Smooth muscle cell (in vitro differentiated cells): ENCODE measurements at regions not wholly inside any gene's neighbourhood (a gene's known extent, or its start where the extent isn't known, plus 50 kb on each side); places are given as distances from the start of the nearest gene placed in this dataset.

Experiments
- DNase-seq: peaks from one replicate; lab custom pipeline; 2025; ENCODE audit not compliant: unreplicated experiment; lab: John Stamatoyannopoulos, UW
- H2AFZ ChIP-seq: fragments of 200-600 bp; sonication (generic); 2 replicates; pipeline ENCODE4 v1.6.0; 2016; ENCODE audit warnings: antibody characterized with exemption, low read depth, mild to moderate bottlenecking
- H3F3A ChIP-seq: fragments of 200-600 bp; sonication (generic); 2 replicates; pipeline ENCODE4 v1.6.0; 2017; ENCODE audit warnings: antibody characterized with exemption, low read depth
- H3K27ac ChIP-seq: fragments of 200-600 bp; sonication (generic); 2 replicates; pipeline ENCODE4 v1.5.1; 2016; ENCODE audit warnings: low read depth, mild to moderate bottlenecking
- H3K27me3 ChIP-seq: fragments of 200-600 bp; sonication (generic); 2 replicates; pipeline ENCODE4 v1.6.1; 2016; ENCODE audit warnings: low read depth, mild to moderate bottlenecking
- H3K36me3 ChIP-seq: fragments of 200-600 bp; sonication (generic); 2 replicates; pipeline ENCODE4 v1.5.1; 2016; ENCODE audit warnings: low read depth
- H3K4me1 ChIP-seq: fragments of 200-600 bp; sonication (generic); 2 replicates; pipeline ENCODE4 v1.5.1; 2016; ENCODE audit warnings: low read depth
- H3K4me2 ChIP-seq: fragments of 200-600 bp; sonication (generic); 2 replicates; pipeline ENCODE4 v1.6.0; 2016; ENCODE audit warnings: mild to moderate bottlenecking
- H3K4me3 ChIP-seq: fragments of 200-600 bp; sonication (generic); 2 replicates; pipeline ENCODE4 v1.5.1; 2016; ENCODE audit warnings: mild to moderate bottlenecking
- H3K79me2 ChIP-seq: fragments of 200-600 bp; sonication (generic); 2 replicates; pipeline ENCODE4 v1.6.0; 2016; ENCODE audit warnings: low read depth, mild to moderate bottlenecking
- H3K9ac ChIP-seq: fragments of 200-600 bp; sonication (generic); 2 replicates; pipeline ENCODE4 v1.6.0; 2016; ENCODE audit warnings: low read depth
- H3K9me3 ChIP-seq: fragments of 200-600 bp; sonication (generic); replicated peaks from 2 replicates; pipeline ENCODE4 v1.5.1; 2016; ENCODE audit warnings: low read depth
- H4K20me1 ChIP-seq: fragments of 200-600 bp; sonication (generic); 2 replicates; pipeline ENCODE4 v1.6.0; 2016; ENCODE audit warnings: low read depth
- CTCF ChIP-seq: fragments of 200-600 bp; sonication (generic); IDR thresholded peaks from 2 replicates; pipeline ENCODE4 v1.5.1; 2017; ENCODE audit warnings: borderline replicate concordance, mild to moderate bottlenecking, antibody characterized with exemption; ENCODE audit not compliant: insufficient read depth, poor library complexity, severe bottlenecking
- WGBS: methylation state at CpG from one replicate; pipeline ENCODE4 v1.1.7; 2016; ENCODE audit warnings: low lambda C conversion rate; 5-methylcytosine and 5-hydroxymethylcytosine counted together

DNA sequence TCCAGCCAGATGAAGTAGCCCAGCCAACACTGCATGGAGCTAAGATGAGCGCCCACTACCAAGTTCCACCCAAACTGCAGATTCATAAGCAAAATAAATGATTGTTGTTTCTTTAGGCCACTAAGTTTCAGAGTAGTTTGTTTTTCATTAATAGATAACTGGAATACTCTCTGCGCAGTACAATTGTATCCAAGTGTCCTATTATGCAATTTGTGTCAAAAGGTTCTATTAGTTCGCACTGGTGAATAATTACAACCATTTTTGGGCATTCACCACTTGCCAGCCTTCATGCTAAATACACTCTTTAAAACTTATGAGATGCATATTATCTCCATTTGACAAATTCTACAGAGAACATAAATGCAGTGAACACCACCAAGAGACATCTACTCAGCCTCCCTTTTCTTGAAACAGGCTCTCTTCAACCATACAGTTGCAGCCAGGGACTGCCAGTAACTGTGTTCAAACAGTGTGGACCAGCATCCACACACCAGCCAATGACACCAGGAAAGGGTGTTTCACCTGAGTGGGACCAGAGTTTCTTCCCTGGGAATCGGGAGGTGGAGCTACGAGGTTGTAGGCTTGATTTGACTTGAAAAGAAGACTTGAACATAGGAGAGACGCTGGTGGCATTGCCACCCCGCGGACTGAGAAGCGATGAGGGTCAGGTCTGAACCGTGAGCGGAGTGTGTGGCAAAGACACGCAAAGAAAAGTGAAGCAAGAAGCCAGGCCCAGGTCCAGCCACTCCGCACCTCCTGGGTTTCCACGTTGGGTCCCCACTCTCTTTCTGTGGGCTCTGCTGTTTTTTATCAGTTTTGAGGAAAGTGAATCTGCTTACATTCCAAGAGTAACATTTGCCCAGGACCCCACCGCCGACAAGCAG lies 53.0 kb upstream of the FZD10 start:
- H3K27ac ChIP-seq, result no peak overlapping the region
- no peaks in the 10 kb centered on the region for H3K9me3 ChIP-seq
- H3K79me2 ChIP-seq, result no peaks in the 10 kb centered on the region
- no peaks in the 10 kb centered on the region for H3F3A ChIP-seq
- 89% methylated on average over 16 of the region's 16 CpGs for WGBS
- H4K20me1 ChIP-seq, result no peaks in the 10 kb centered on the region
- no peaks in the 10 kb centered on the region for H3K36me3 ChIP-seq
- H3K27me3 ChIP-seq, result peaks cover 4% of the 10 kb centered on the region
- no peak overlapping the region for H2AFZ ChIP-seq
- H3K4me2 ChIP-seq, result no peak overlapping the region
- TF ChIP-seq CTCF, result no peak
- no peak overlapping the region for H3K9ac ChIP-seq
- peaks cover 5% of the 10 kb centered on the region for H3K4me1 ChIP-seq
- no peak overlapping the region for H3K4me3 ChIP-seq
- DNase-seq, result no peak

DNA sequence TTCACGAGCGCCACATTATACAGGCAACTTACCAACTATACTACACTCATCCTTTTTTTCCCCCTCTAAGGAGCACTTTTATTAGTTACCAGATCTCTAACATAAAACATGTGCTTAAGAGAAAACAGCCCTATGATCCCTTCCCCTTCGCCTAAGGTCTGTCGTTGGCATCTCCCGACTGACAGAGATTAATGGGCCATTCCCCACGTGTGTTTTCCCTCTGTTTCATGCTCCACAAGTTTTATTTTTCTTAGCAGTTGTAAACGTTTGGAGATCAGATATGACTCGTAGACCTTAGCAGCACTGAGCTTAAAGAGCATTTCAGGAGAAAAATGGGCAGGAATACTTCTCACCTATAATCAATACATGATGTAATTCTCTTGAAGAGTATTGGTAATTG lies 51.4 kb upstream of the FZD10 start:
- H3K4me3 ChIP-seq, result no peak overlapping the region
- H3K9me3 ChIP-seq, result no peaks in the 10 kb centered on the region
- H3K4me2 ChIP-seq, result no peak overlapping the region
- TF ChIP-seq CTCF, result no peak
- whole genome bisulfite sequencing, result 59% methylated on average over 8 of the region's 8 CpGs
- H3K4me1 ChIP-seq, result no peaks in the 10 kb centered on the region
- no peak for DNase-seq
- H2AFZ ChIP-seq, result no peak overlapping the region
- no peaks in the 10 kb centered on the region for H4K20me1 ChIP-seq
- no peaks in the 10 kb centered on the region for H3F3A ChIP-seq
- peaks cover 4% of the 10 kb centered on the region for H3K27me3 ChIP-seq
- H3K36me3 ChIP-seq, result no peaks in the 10 kb centered on the region
- no peaks in the 10 kb centered on the region for H3K79me2 ChIP-seq
- H3K27ac ChIP-seq, result no peak overlapping the region
- H3K9ac ChIP-seq, result no peak overlapping the region

GRCh38 chr12:130111965-130112496 lies 50.2 kb upstream of the FZD10 start:
- H2AFZ ChIP-seq, result no peak overlapping the region
- no peaks in the 10 kb centered on the region for H4K20me1 ChIP-seq
- H3K36me3 ChIP-seq, result no peaks in the 10 kb centered on the region
- H3K79me2 ChIP-seq, result no peaks in the 10 kb centered on the region
- peaks cover 6% of the 10 kb centered on the region for H3K4me1 ChIP-seq
- DNase-seq, result no peak
- no peak overlapping the region for H3K9ac ChIP-seq
- WGBS, result 94% methylated on average over 6 of the region's 6 CpGs
- no peaks in the 10 kb centered on the region for H3K9me3 ChIP-seq
- no peak for TF ChIP-seq CTCF
- peaks cover 4% of the 10 kb centered on the region for H3K27me3 ChIP-seq
- H3K27ac ChIP-seq, result no peak overlapping the region
- no peaks in the 10 kb centered on the region for H3F3A ChIP-seq
- no peak overlapping the region for H3K4me2 ChIP-seq
- no peak overlapping the region for H3K4me3 ChIP-seq
